ENCODE measurements at regions not wholly inside any gene's neighbourhood (a gene's known extent, or its start where the extent isn't known, plus 50 kb on each side); places are given as distances from the start of the nearest gene placed in this dataset.

GRCh38 chr5:173392172-173392571, 64.0 kb upstream of the STC2 start:
- Histone ChIP-seq H4K20me1 (replicated peaks; ENCODE audit: control insufficient read depth, extremely low read depth, insufficient read depth, low read length) (no peaks in the 10 kb centered on the region), H3K27ac (ENCODE audit: insufficient read depth, low read depth, low read length) (no peak overlapping the region), H3K4me3 (replicated peaks in 1 of 3; ENCODE audit: insufficient read depth in 1 of 3, low read depth in 1 of 3, low read length in 3 of 3) (no peak overlapping the region), H3K4me2 (ENCODE audit: insufficient read depth, low read length) (no peak overlapping the region), H2AFZ (ENCODE audit: low read depth, low read length) (no peak overlapping the region), H3K9me1 (replicated peaks; ENCODE audit: control insufficient read depth, extremely low read depth, insufficient read depth, low read length) (no peaks in the 10 kb centered on the region), H3K27me3 (ENCODE audit: control insufficient read depth in 2 of 2, insufficient read depth in 2 of 2, low read length in 2 of 2) (no peaks in the 10 kb centered on the region), H3K9ac (replicated peaks; ENCODE audit: extremely low read depth, insufficient read depth, low read length) (no peak overlapping the region), H3K36me3 (ENCODE audit: control insufficient read depth in 2 of 2, extremely low read depth in 1 of 2, insufficient read depth in 2 of 2, low read length in 2 of 2) (no peaks in the 10 kb centered on the region), H3K9me3 (replicated peaks; ENCODE audit: control insufficient read depth, insufficient read depth, low read length) (no peaks in the 10 kb centered on the region), H3K4me1 (ENCODE audit: control insufficient read depth, extremely low read depth, insufficient read depth, low read length) (no peaks in the 10 kb centered on the region), H3K79me2 (ENCODE audit: control insufficient read depth, insufficient read depth, low read length) (no peaks in the 10 kb centered on the region)
- ChIA-PET CTCF (no interaction called here), POLR2A (no interaction called here)
- FAIRE-seq (no peak), DNase-seq (ENCODE audit: low read depth, low spot score) (no peak)
- no peak for TF ChIP-seq JUN (IDR thresholded peaks at IDR 0.05; ENCODE audit: borderline replicate concordance, insufficient read depth, insufficient read length, low read depth)
- TF ChIP-seq FOS (IDR thresholded peaks at IDR 0.05; ENCODE audit: borderline replicate concordance, insufficient read depth, low read length) = no peak
- TF ChIP-seq EZH2 (IDR thresholded peaks at IDR 0.05; ENCODE audit: borderline replicate concordance, low read depth, low read length, severe bottlenecking) = no peak
- TF ChIP-seq CTCF (IDR thresholded peaks at IDR 0.05; ENCODE audit: extremely low read depth in 1 of 2, insufficient read depth in 1 of 2, low read depth in 1 of 2, low read length in 2 of 2) = no peak
- no peak for TF ChIP-seq POLR2A (IDR thresholded peaks at IDR 0.05; ENCODE audit: low read depth, low read length)
- no peak for TF ChIP-seq MYC (IDR thresholded peaks at IDR 0.05; ENCODE audit: low read depth, low read length)
- no peak for TF ChIP-seq GATA2 (IDR thresholded peaks at IDR 0.05; ENCODE audit: insufficient read depth, insufficient read length, low read depth, low read length)
- TF ChIP-seq, protein P1, sequence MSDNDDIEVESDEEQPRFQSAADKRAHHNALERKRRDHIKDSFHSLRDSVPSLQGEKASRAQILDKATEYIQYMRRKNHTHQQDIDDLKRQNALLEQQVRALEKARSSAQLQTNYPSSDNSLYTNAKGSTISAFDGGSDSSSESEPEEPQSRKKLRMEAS (IDR thresholded peaks at IDR 0.05; ENCODE audit: insufficient read depth, insufficient read length) = no peak
- TF ChIP-seq POLR2AphosphoS5 (IDR thresholded peaks at IDR 0.05; ENCODE audit: insufficient read depth, low read depth, low read length) = no peak
- BruUV-seq (replicated peaks) = no TSS peak
- dilution Hi-C loops (cut with MboI; ENCODE audit: extremely low pct_ligation_motif_present, low sequenced_read_pairs) (no loop called here), intact Hi-C loops (cut with micrococcal nuclease) (no loop called here)
